NT2/D1 (cell line): ENCODE measurements at regions not wholly inside any gene's neighbourhood (a gene's known extent, or its start where the extent isn't known, plus 50 kb on each side); places are given as distances from the start of the nearest gene placed in this dataset.

Experiments used
- DNase-seq: peaks from one replicate; pipeline ENCODE4 v3.0.0-alpha.2; 2011; ENCODE audit warnings: low read depth, low spot score
- H3K27me3 ChIP-seq: 2 replicates; pipeline ENCODE4 v1.6.0; 2011; ENCODE audit warnings: mild to moderate bottlenecking; ENCODE audit not compliant: insufficient read length, insufficient read depth
- H3K36me3 ChIP-seq: 2 replicates; pipeline ENCODE4 v1.6.1; 2011; ENCODE audit warnings: mild to moderate bottlenecking, low read length, mixed read lengths; ENCODE audit not compliant: insufficient read depth, insufficient read length
- H3K4me1 ChIP-seq: 2 replicates; pipeline ENCODE4 v1.5.1; 2011; ENCODE audit not compliant: insufficient read depth, insufficient read length
- H3K4me3 ChIP-seq: 2 replicates; pipeline ENCODE4 v1.5.1; 2011; ENCODE audit warnings: low read depth; ENCODE audit not compliant: insufficient read length
- H3K9ac ChIP-seq: 2 replicates; pipeline ENCODE4 v1.6.0; 2011; ENCODE audit warnings: low read depth; ENCODE audit not compliant: insufficient read length
- H3K9me3 ChIP-seq: 2 replicates; pipeline ENCODE4 v1.5.1; 2011; ENCODE audit warnings: mild to moderate bottlenecking, low read length; ENCODE audit not compliant: insufficient read depth
- SUZ12 ChIP-seq: IDR thresholded peaks from 2 replicates; pipeline ENCODE4 v1.6.1; 2011; ENCODE audit not compliant: insufficient read length, insufficient read depth; ENCODE audit errors: extremely low read depth
- YY1 ChIP-seq: IDR thresholded peaks from 2 replicates; pipeline ENCODE4 v1.6.1; 2011; ENCODE audit not compliant: insufficient read length, insufficient read depth
- ZNF274 ChIP-seq: IDR thresholded peaks from 2 replicates; pipeline ENCODE4 v1.6.1; 2011; ENCODE audit warnings: mild to moderate bottlenecking, low read depth, low read length

DNA sequence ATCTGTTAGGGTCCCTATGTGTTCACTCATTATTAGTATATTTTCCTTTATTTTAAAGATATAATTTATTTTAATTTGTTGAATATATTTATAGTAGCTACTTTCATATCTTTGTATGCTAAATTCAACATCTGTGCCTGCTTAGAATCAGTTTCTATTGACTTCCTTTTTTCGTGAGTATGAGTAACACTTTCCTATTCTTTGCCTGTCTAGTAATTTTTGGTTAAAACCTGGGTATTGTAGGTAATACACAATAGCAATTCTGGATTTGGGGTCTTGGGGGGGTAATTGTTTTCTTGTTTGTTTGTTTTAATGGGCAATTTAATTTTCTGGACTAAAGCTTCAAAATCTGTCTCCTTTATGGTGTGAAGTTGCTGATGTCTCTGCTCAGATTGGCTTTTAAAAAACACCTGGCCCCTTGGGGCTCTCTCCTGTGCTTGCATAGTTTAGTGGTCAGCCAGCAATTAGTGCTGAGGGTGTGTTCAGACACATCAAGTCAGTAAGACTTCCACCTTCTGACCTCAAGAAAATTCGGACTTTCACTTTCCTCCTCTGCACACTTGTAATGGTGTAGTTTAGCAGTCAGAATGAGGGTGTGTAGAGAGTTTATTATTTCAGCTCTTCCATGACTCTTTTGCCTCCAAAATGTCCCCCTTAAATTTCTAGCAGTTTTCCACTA lies 124.4 kb upstream of the MAP1B start:
- DNase-seq = no peak
- Histone ChIP-seq H3K4me3 (no peak overlapping the region), H3K36me3 (no peaks in the 10 kb centered on the region), H3K27me3 (no peaks in the 10 kb centered on the region), H3K9ac (no peak overlapping the region), H3K9me3 (0 out of 2 replicates have a peak, but pooled peaks cover 5% of the 10 kb centered on the region), H3K4me1 (no peaks in the 10 kb centered on the region)
- TF ChIP-seq YY1 = no peak
- no peak for TF ChIP-seq SUZ12
- no peak for TF ChIP-seq ZNF274

DNA sequence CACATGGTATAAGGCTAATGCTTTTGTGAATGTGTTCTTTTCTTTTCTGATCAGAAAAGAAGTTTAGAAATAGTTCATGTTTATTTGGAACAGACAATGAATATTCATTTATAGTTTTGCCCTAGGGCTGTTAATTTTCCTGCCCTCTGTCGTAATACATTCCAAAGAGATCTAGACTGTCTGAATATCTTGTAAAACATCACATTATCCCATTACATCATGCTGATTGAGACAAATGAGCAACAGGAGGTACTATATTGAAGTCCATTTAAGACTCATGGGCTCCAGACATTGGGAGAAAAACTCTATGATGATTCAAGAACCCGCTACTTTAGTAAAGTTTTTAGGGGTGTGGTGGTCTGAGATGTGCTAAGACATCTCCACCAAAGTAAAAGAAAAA lies 121.2 kb upstream of the MAP1B start:
- no peaks in the 10 kb centered on the region for H3K4me1 ChIP-seq
- 0 out of 2 replicates have a peak, but pooled peaks cover 5% of the 10 kb centered on the region for H3K9me3 ChIP-seq
- no peak overlapping the region for H3K9ac ChIP-seq
- no peak overlapping the region for H3K4me3 ChIP-seq
- no peaks in the 10 kb centered on the region for H3K36me3 ChIP-seq
- no peak for DNase-seq
- no peaks in the 10 kb centered on the region for H3K27me3 ChIP-seq
- TF ChIP-seq SUZ12 (no peak), YY1 (no peak), ZNF274 (no peak)

DNA sequence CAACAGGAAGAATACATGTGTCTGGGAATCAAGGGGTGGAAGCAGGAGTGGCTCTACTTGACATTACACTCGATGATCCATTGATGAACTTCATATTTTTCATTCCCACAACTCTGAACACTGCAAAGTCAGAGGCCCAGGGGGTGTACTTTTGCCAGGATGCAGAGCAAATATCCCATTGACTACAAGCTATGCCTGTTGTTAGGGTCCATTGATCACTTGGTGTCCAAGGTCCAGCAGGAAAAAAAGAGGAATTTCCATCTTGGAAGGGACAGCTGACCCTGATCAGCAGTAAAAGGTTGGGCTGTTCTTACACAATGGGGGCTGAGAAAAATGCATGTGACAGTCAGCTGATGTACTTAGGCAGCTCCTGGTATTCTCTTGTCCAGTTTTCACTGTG lies 118.5 kb upstream of the MAP1B start:
- DNase-seq = no peak
- H3K27me3 ChIP-seq = no peaks in the 10 kb centered on the region
- H3K9me3 ChIP-seq = no peaks in the 10 kb centered on the region
- no peaks in the 10 kb centered on the region for H3K4me1 ChIP-seq
- no peak overlapping the region for H3K9ac ChIP-seq
- H3K4me3 ChIP-seq = no peak overlapping the region
- no peaks in the 10 kb centered on the region for H3K36me3 ChIP-seq
- TF ChIP-seq SUZ12 (no peak), ZNF274 (no peak), YY1 (no peak)

DNA sequence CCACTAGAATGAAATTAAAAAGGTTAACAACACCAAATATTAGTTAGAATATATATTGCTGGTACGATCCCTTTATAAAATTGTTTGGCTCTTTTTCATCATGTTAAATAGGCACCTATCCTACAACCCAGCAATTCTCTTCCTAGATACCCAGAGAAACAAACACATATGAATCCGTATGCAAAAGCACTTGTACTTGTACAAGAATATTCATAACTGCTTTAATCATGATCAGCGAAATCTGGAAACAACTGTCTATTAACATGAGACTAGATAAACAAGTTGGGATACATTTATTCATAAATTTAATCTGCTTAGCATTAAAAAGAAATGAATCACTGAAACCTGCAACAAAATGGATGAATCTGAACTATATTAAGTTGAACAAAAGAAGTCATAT lies 113.7 kb upstream of the MAP1B start:
- Histone ChIP-seq H3K9me3 (no peaks in the 10 kb centered on the region), H3K4me1 (no peaks in the 10 kb centered on the region), H3K36me3 (no peaks in the 10 kb centered on the region), H3K9ac (no peak overlapping the region), H3K27me3 (no peaks in the 10 kb centered on the region), H3K4me3 (no peak overlapping the region)
- TF ChIP-seq ZNF274 (no peak), SUZ12 (no peak), YY1 (no peak)
- DNase-seq = no peak

DNA sequence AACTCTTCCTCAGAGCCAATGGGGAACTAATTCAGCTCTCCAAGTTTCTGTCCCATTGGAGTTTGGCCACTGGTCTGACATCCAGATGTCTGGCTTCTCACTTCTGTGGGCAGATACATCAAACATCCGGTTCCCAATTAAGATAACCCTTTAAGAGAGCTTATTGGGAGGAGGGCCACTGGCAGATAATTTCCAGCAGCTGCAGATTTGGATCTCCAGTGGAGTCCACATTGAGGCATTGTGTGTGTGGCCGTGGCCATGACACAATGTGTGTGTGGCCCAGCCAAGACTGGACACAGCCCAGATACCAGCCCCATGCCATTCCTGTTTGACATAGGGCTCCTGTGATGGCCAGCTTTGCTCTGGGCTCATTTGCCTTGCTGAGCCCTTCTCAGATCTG lies 110.5 kb upstream of the MAP1B start:
- no peak for TF ChIP-seq ZNF274
- no peak for TF ChIP-seq SUZ12
- no peak for TF ChIP-seq YY1
- no peaks in the 10 kb centered on the region for H3K9me3 ChIP-seq
- H3K27me3 ChIP-seq = no peaks in the 10 kb centered on the region
- DNase-seq = no peak
- H3K4me3 ChIP-seq = no peak overlapping the region
- H3K36me3 ChIP-seq = no peaks in the 10 kb centered on the region
- H3K9ac ChIP-seq = no peak overlapping the region
- no peaks in the 10 kb centered on the region for H3K4me1 ChIP-seq

DNA sequence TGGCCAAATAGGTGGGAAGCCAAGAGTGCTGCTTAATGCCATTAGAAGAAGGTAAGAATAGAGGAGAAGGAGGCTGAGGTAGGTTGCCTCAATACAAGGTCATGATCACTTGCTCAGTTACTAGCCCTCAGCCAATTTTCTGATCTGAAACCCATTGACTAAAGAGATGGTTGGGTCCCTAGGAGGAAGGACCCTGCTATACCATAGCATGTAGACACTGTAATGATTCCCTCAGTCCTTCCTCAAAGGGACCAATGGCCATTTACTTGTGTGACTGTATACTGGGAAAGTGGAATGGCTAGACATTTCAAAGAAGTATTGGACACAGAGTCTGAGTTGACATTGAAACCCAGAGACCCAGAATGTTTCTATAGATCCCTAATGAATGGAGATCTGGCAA lies 108.5 kb upstream of the MAP1B start:
- Histone ChIP-seq H3K27me3 (no peaks in the 10 kb centered on the region), H3K4me3 (no peak overlapping the region), H3K9ac (no peak overlapping the region), H3K36me3 (no peaks in the 10 kb centered on the region), H3K9me3 (no peaks in the 10 kb centered on the region), H3K4me1 (no peaks in the 10 kb centered on the region)
- no peak for DNase-seq
- TF ChIP-seq ZNF274 (no peak), YY1 (no peak), SUZ12 (no peak)

DNA sequence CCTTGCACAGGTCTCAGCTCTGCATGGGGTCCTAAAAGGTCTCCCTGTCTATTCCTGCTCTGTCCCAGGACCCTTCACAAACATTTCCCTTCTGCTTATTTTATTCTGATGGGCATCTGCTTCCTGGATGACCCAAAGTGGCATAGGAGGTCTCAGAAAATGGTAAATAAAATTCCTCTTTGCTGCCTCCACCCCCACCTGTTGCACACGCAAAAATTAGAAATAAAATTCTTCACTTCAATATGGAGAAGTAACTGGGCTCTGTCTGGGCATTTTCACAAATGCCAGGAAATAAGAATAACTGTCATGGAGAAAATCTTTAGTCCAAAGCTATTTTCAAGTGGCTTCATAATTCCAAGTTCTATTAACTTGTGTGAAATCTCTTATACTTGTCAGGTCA lies 106.6 kb upstream of the MAP1B start:
- Histone ChIP-seq H3K27me3 (no peaks in the 10 kb centered on the region), H3K4me3 (no peak overlapping the region), H3K4me1 (no peaks in the 10 kb centered on the region), H3K9ac (no peak overlapping the region), H3K9me3 (no peaks in the 10 kb centered on the region), H3K36me3 (no peaks in the 10 kb centered on the region)
- no peak for DNase-seq
- TF ChIP-seq YY1 (no peak), SUZ12 (no peak)
